LNCAP (cell line): ENCODE measurements at regions not wholly inside any gene's neighbourhood (a gene's known extent, or its start where the extent isn't known, plus 50 kb on each side); places are given as distances from the start of the nearest gene placed in this dataset.

Source experiments
- CTCF ChIP-seq: fragments of 450-650 bp; IDR thresholded peaks from 2 replicates; pipeline ENCODE4 v1.5.1; 2017; ENCODE audit warnings: mild to moderate bottlenecking

- no peak for TF ChIP-seq CTCF
These were observed 75.8 kb downstream of the CNTN3 start for GRCh38 chr3:74538669-74539068.

- no peak for TF ChIP-seq CTCF
These were observed 76.6 kb downstream of the CNTN3 start for GRCh38 chr3:74537857-74538256.

GRCh38 chr3:74537164-74537563, 77.3 kb downstream of the CNTN3 start:
- no peak for TF ChIP-seq CTCF

GRCh38 chr3:74535281-74535680, 79.2 kb downstream of the CNTN3 start:
- no peak for TF ChIP-seq CTCF

- no peak for TF ChIP-seq CTCF
These were observed 79.8 kb downstream of the CNTN3 start for GRCh38 chr3:74534611-74535010.

- TF ChIP-seq CTCF, result no peak
These were observed 82.0 kb downstream of the CNTN3 start for GRCh38 chr3:74532446-74532845.

GRCh38 chr3:74531491-74531890, 83.0 kb downstream of the CNTN3 start:
- no peak for TF ChIP-seq CTCF

GRCh38 chr3:74529145-74529544, 85.3 kb downstream of the CNTN3 start:
- no peak for TF ChIP-seq CTCF
